Ovary (tissue), 1 donor: ENCODE measurements at regions not wholly inside any gene's neighbourhood (a gene's known extent, or its start where the extent isn't known, plus 50 kb on each side); places are given as distances from the start of the nearest gene placed in this dataset.

Experiments
- EP300 ChIP-seq: sonication (generic); formaldehyde crosslinking; IDR thresholded peaks from one replicate; pipeline ENCODE4 v1.6.1; 2017; ENCODE audit warnings: antibody characterized with exemption
- POLR2A ChIP-seq: fragments of 450-650 bp; IDR thresholded peaks from one replicate; pipeline ENCODE4 v1.6.1; 2017; ENCODE audit warnings: antibody characterized with exemption, mild to moderate bottlenecking, moderate library complexity

GRCh38 chr10:45183174-45183573 lies 132.2 kb downstream of the OR13A1 start:
- TF ChIP-seq EP300 (no peak), POLR2A (no peak)
